Cardiac fibroblast (primary cell): ENCODE measurements at regions not wholly inside any gene's neighbourhood (a gene's known extent, or its start where the extent isn't known, plus 50 kb on each side); places are given as distances from the start of the nearest gene placed in this dataset.

ENCODE experiments used
- DNase-seq, 2 donors: peaks; one replicate each; pipeline versions ENCODE4 v3.0.0 to v3.0.0-alpha.2; 2010; ENCODE audit warnings: low read depth in 2 of 2
- H3K4me3 ChIP-seq, 2 donors: replicated peaks in 1 of 2; 1 replicate in 1 of 2; 2 replicates in 1 of 2; pipeline ENCODE4 v1.5.1; 2011; ENCODE audit warnings: low read depth in 2 of 2, low read length in 2 of 2, mild to moderate bottlenecking in 2 of 2, moderate library complexity in 1 of 2
- CTCF ChIP-seq: IDR thresholded peaks from one replicate; pipeline ENCODE4 v1.5.1; 2011; ENCODE audit warnings: low read depth, mild to moderate bottlenecking, low read length, inconsistent platforms

- no peak for DNase-seq
- TF ChIP-seq CTCF = no peak
- H3K4me3 ChIP-seq = no peak overlapping the region
Measured at GRCh38 chr12:118750666-118751065, 230.7 kb upstream of the SRRM4 start.

- TF ChIP-seq CTCF = no peak
- no peak overlapping the region for H3K4me3 ChIP-seq
- DNase-seq = no peak
Measured at GRCh38 chr12:118751355-118751754, 230.0 kb upstream of the SRRM4 start.

GRCh38 chr12:118760623-118761022 lies 220.7 kb upstream of the SRRM4 start:
- no peak overlapping the region for H3K4me3 ChIP-seq
- no peak for TF ChIP-seq CTCF
- DNase-seq = no peak

GRCh38 chr12:118763234-118763633 lies 218.1 kb upstream of the SRRM4 start:
- TF ChIP-seq CTCF = no peak
- H3K4me3 ChIP-seq = no peak overlapping the region
- DNase-seq = no peak

- DNase-seq = no peak
- TF ChIP-seq CTCF = no peak
- no peak overlapping the region for H3K4me3 ChIP-seq
Measured at GRCh38 chr12:118773956-118774723, 207.2 kb upstream of the SRRM4 start.

GRCh38 chr12:118777504-118777903 lies 203.8 kb upstream of the SRRM4 start:
- no peak for TF ChIP-seq CTCF
- H3K4me3 ChIP-seq = no peak overlapping the region
- DNase-seq = no peak

GRCh38 chr12:118778077-118778476 lies 203.3 kb upstream of the SRRM4 start:
- TF ChIP-seq CTCF = no peak
- H3K4me3 ChIP-seq = no peak overlapping the region

More at GRCh38 chr12:118778077-118778476, 203.3 kb upstream of the SRRM4 start:
- no peak for DNase-seq
